NCI-H2196 (cell line): ENCODE measurements at regions not wholly inside any gene's neighbourhood (a gene's known extent, or its start where the extent isn't known, plus 50 kb on each side); places are given as distances from the start of the nearest gene placed in this dataset.
A peak's percentile ranks its signal among the peaks of the same experiment; 100 is the strongest.

Experiments
- DNase-seq: peaks from one replicate; lab custom pipeline; 2025; ENCODE audit not compliant: unreplicated experiment; lab: John Stamatoyannopoulos, UW

DNA sequence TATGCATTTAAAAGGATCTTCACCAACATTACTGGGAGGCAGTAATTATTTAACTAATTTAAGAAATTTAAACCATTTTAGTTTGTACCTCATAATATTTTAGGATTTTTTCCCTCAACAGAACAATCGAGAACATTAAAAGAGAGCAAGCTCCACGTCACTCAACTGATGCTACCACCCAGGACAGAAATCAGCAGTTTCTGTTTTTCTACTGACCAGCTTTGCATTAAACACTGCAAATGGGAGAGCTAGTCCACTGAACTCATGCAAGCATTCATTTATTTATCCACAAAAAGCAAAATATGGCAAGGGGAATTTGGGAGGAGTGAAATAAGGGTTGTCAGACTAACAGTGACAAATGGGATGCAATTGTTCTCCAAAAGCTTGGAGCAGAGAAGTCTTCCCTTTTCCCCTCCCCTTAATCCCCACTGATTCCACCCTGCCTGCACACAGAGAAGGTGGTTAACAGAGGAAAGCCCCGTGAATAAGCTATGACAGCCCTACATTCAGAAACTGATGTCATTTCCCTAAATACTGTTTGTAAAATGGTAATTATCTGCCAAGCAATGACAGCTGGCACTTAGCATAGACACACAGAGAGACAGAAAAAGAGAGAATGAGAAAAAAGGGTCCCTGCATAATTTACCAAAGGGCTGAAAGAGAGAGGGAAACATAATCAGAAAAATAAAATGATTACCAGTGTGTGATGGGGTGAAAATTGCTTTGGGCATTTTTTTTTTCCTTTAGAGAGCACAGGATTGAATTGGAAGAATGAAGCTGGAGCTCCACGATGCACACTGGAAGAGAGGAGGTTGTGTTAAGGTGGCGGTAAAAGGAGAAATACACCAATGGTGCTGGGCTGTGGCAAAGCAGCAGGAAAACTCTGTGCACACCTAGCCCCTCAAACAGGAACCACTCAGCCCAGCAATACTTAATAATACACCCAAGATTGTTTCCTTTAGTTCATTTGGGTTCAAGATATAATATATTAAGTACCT, 777.4 kb downstream of the TUSC7 start:
- no peak for DNase-seq

- no peak for DNase-seq
These were observed 779.4 kb downstream of the TUSC7 start for GRCh38 chr3:117488983-117489382.

GRCh38 chr3:117489663-117490079, 780.1 kb downstream of the TUSC7 start:
- DNase-seq = no peak

GRCh38 chr3:117490716-117491115, 781.1 kb downstream of the TUSC7 start:
- no peak for DNase-seq

GRCh38 chr3:117495620-117496019, 786.0 kb downstream of the TUSC7 start:
- no peak for DNase-seq

- no peak for DNase-seq
These were observed 789.8 kb downstream of the TUSC7 start for GRCh38 chr3:117499189-117499870.

- no peak for DNase-seq
These were observed 798.4 kb downstream of the TUSC7 start for GRCh38 chr3:117507958-117508357.

DNA sequence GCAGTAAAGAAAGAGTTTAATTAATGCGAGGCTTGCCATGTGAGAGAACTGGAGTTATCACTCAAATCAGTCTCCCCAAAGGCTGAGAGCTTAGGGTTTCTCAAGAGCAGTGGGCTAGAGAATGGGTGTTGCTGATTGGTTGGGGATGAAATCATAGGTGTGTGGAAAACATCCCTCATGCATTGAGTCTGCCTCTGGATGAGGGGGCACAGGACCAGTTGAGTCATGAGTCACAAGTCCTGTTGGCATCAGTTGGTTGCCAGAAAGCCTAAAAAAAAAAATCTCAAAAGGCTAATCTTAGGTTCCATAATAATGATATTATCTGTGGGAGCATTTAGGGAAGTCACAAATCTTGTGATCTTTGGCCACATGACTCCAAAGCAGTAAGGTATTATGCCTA, 800.3 kb downstream of the TUSC7 start:
- DNase-seq = no peak

GRCh38 chr3:117510396-117510795, 800.8 kb downstream of the TUSC7 start:
- no peak for DNase-seq

DNA sequence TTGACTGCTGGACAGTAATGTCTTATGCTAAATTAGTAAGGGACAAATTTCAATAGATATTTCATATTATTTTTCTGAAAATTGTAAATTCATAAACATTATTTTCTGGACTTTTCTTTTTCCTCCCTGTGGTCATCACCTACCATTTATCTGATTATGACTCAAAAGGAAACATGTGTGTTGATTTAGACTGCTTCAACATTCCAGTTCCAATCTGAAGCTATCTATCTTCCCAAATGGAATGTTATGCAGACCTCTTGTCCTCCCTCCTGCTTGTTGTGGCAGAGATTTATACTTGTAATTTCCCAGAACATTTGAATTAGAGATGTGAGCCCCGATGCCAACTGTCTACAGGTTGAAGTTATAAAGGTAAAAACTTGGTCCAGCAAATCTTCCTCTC, 803.4 kb downstream of the TUSC7 start:
- DNase-seq = no peak

GRCh38 chr3:117515309-117515708, 805.7 kb downstream of the TUSC7 start:
- no peak for DNase-seq

DNA sequence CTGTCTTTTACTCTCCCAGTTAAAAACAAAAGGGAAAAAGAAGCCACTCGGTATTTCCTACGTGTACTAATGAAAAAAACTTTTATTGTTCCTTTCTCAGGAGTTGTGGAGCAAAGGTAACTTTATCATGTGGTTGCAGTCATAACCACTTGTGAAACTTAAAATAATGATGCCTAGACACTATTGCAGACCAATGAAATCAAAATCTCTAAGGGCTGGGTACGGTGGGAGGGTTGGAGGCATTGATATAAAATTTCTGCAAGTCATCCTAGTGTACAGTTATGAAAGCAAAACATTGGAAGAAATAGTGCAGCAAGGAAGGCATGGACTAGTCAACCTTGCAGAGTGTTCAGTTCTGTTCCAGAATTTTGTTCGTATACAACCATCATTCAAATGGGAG, 808.8 kb downstream of the TUSC7 start:
- DNase-seq = no peak

DNA sequence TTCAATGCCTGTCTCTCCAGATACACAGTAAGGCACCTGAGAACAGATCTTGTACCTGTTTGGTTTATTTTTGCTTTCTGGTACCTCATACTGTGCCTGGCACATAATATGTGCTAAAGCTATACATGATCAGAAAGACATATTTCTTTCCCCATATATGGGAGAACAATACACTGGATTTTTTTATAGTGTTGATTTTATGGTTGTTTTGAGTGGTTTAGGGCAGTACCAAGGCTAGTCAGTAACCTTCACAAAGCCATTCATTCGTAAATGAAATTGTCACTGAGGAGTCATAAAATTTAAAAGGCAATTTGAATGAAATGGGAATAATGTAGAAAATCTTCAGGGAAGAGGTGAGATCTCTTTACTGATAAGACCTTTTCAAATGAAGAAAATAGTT, 810.2 kb downstream of the TUSC7 start:
- DNase-seq = no peak

DNA sequence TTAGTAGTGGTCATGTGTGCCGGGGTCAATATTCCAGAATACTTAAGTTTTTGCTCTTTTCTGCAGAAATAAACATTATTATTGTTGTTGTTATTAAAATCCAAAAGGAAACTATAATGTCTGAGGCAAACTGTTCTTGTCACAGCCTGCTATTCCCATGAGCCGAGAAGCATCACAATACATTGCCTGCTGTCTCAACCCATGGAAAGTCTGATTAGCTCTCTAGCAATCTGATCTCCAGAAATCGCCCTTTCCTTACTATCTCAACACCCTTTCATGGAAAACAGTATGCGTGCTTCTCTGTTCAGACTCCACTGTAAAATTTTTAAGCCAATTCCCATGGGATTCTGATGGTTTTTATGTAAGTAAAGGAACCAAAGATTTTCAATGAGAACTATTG, 811.0 kb downstream of the TUSC7 start:
- no peak for DNase-seq

- no peak for DNase-seq
These were observed 813.8 kb downstream of the TUSC7 start for GRCh38 chr3:117523418-117523817.

GRCh38 chr3:117524890-117525289, 815.3 kb downstream of the TUSC7 start:
- DNase-seq = no peak

- peak; percentile 51 for DNase-seq
These were observed 817.0 kb downstream of the TUSC7 start for GRCh38 chr3:117526470-117527079.

DNA sequence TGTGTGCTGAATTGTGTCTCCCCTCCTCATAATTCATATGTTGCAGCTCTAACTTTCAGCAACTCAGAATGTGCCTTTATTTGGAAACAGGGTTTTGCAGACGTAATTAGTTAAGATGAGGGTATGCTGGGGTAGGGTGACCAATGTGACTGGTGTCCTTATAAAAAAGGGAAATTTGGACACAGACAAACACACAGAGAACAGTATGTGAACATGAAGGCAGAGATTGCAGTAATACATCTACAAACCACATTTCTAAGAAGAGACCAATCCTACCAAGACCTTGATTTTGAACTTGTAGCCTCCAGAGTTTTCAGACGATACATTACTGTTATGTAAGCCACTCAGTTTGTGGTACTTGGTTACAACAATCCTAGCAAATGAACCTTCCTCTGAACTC, 817.8 kb downstream of the TUSC7 start:
- DNase-seq = no peak

GRCh38 chr3:117528688-117529087, 819.1 kb downstream of the TUSC7 start:
- no peak for DNase-seq

DNA sequence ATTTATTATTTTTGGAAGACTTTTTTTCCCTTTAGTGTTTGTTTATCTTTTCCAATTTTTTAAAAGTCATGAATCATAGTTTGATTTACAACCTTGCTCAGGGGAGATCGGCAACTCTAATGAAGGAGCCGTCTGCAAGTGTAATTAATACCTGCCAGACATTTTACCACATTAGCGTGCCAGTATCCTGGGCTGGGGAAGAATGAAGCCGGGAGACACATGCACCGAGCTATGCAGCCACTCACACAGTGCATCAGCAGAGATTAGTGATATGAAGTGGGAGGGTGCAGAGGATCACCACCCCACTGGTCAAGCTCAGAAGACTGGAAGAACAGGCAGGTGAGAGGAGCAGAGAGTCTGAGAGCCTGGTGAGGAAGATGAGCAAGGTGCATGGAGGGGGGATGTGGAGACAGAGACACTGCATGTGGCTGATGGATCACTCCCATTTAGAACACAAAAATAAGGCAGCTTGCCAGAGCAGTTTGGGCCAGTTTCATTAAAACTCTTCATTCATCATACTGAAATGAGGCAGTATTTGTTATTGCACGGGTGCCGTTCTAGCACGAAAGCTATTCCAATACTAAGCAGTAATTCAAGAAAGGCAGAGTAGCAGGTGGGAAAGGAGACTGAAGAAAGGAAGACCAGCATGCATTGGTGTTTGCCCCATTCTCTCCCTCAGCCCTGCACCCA, 821.6 kb downstream of the TUSC7 start:
- DNase-seq = no peak

DNA sequence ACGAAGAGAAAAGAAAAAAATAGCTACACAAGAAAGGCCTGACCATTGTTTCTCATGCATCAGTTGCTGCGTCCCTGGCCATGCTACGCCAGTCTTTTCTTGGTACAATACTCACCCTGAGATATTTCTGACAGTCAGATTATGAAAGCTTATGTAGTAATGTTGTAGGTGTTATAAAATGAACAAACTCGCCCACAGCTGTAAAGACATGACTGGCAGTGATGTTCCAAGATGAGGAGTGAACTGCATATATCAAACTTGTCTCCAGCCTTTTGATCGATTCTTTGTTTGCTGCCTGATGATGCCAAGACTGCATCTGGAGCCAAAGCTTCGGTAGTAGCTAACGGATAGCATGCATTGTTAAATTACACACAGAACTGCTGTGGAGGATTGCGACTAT, 822.7 kb downstream of the TUSC7 start:
- DNase-seq = no peak
